ENCODE measurements at regions not wholly inside any gene's neighbourhood (a gene's known extent, or its start where the extent isn't known, plus 50 kb on each side); places are given as distances from the start of the nearest gene placed in this dataset.
"Not testable (repeated sequence)": the region's sequence is repeated elsewhere in the genome, so short reads cannot be mapped to it uniquely, and the experiment has no call there.

DNA sequence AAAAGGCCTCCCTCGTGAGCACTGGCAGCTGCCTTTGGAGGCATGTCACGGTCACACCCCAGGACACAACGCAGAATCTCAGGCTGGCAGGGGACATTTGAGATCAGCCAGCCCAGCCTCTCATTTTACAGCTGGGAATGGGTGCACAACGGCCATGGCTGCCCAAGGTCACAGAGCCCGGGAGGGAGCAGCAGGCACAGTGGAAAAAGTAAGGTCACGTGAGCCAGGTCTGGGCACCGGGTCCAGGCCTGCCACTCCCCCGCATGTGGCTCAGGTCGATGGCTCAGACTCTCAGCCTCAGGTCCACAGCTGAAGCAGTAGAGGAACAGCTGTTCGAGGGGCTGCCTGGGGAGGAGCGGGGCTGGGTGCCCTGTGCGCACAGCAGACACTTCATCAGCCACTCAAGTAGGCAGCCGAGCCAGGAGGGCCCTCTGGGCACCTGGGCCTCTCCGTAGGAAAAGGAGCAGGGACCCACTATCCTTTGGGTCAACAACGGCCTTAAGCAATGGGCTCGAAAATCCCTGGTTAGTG is 260.6 kb downstream of the GOLGA6L6 start:
- H3K9me3 Mint-ChIP-seq = no peaks in the 10 kb centered on the region
- H3K27me3 Mint-ChIP-seq = no peaks in the 10 kb centered on the region
- H3K36me3 Mint-ChIP-seq = no peaks in the 10 kb centered on the region
- no peak overlapping the region for H3K27ac Mint-ChIP-seq
- DNase-seq = no peak
- no peaks in the 10 kb centered on the region for H3K4me1 Mint-ChIP-seq
- H3K4me3 Mint-ChIP-seq = no peak overlapping the region

DNA sequence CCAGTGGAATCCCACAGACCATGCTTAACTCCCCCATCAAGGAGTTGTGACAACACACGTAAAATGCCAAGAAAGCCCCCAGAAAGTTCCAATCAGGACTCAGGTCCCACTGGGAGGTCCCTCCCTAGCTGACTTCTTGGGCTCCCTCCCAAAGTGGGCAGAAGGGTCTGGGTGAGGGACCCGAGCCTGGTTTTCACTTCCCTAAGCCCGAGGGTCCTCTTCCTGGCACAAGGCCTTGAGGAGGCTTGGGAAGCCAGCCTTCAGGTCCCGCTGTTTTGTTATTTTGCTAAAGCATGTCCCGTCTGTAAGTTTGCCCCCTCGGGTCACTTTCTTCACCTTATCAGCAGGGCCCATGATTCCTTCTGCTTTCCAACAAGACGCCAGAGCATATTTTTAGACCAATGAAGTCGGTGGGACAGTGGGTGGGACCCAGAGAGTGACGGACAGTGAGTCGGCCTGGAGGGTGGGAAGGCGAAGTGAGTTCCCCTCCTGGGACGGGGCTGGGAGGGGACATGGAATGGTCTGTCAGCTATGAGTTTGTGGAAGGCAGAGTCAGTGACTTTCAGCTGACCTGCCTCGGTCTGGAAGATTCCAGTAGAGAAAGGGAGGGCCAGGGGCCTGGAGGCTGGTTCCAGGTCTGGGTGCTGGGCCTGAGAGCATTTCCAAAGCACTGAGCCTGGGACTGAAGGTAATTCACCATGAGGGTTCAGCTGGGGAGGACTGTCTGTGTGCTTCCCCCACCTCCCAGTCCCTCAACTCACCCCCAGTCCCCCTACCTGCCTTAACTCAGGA is 261.3 kb downstream of the GOLGA6L6 start:
- H3K4me3 Mint-ChIP-seq, H3K4me1 Mint-ChIP-seq, H3K27me3 Mint-ChIP-seq, H3K9me3 Mint-ChIP-seq, DNase-seq, H3K27ac Mint-ChIP-seq, H3K36me3 Mint-ChIP-seq: not testable (repeated sequence)

DNA sequence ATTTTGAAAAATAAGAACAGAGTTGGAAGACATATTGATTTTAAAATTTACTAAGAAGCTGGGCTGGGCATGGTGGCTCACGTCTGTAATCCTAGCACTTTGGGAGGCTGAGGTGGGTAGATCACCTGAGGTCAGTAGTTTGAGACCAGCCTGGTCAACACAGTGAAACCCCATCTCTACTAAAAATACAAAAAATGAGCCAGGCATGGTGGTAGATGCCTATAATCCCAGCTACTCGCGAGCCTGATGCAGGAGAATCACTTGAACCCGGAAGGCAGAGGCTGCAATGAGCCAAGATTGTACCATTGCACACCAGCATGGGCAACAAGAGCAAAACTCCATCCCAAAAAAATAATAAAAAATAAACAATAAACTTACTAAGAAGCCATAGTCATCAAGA is 262.5 kb downstream of the GOLGA6L6 start:
- not testable (repeated sequence) for H3K9me3 Mint-ChIP-seq, H3K36me3 Mint-ChIP-seq, DNase-seq, H3K27me3 Mint-ChIP-seq, H3K4me1 Mint-ChIP-seq, H3K27ac Mint-ChIP-seq, H3K4me3 Mint-ChIP-seq

DNA sequence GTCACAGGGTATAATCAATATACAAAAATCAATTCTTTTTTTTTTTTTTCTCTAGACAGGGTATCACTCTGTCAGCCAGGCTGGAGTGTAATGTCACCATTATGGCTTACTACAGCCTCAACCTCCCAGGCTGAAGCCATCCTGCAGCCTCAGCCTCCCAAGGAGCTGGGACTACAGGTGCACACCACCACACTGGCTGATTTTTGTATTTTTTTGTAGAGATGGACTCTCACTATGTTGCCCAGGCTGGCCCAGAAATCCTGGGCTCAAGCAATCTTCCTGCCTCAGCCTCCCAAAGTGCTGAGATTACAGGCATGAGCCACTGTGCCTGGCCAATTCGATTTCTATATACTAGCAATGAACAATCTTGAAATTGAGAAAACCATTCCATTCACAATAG is 263.2 kb downstream of the GOLGA6L6 start:
- not testable (repeated sequence) for H3K27ac Mint-ChIP-seq, DNase-seq, H3K9me3 Mint-ChIP-seq, H3K36me3 Mint-ChIP-seq, H3K4me1 Mint-ChIP-seq, H3K4me3 Mint-ChIP-seq, H3K27me3 Mint-ChIP-seq

DNA sequence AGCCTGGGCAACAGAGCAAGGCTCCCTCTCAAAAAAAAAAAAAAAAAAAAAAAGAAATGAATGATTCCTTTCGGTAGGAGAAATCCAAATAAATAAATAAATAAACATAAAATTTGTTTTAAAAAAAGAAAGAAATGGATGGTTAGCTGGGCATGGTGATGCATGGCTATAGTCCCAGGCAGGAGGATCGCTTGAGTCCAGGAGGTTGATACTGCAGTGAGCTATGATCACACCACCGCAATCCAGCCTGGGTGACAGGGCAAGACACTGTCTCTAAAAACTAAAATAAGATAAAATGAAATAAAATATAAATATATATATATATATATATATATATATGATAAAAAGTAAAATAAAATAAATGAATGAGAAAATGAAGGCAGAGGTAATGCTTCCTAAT is 264.1 kb downstream of the GOLGA6L6 start:
- not testable (repeated sequence) for H3K4me3 Mint-ChIP-seq, H3K36me3 Mint-ChIP-seq, DNase-seq

DNA sequence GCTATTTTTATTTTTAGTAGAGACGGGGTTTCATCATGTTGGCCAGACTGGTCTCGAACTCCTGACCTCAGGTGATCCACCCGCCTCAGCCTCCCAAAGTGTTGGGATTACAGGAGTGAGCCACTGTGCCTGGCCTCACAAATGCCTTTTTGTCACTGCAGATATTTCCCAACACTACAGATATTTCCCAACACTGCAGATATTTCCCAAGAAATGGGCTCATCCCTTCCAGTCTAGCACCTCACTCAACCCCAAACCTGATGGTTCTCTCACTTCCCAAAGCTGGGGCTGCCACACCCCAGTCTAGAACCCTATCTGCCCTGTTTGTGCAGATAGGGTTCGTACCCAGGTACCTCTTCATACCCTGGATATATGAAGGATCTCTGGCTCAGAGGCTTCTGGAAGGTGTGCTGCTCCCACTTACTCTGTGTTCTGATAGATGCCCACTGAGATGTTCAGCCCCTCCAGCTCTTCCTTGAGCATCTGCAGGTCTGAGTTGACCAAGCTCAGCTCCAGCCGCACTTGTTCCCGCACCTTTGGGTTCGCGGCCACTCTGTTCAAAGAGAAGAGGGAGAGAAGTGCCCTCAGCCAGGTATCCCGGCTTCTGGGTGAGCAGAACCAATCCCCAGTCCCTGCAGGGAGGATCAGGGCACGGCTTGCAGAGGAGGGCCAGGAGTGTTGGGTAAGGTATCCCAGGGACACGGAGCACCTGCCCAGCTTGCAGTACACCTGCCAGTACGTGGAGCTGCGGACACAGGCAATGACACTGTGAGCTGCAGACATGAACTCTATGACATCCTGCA is 265.1 kb downstream of the GOLGA6L6 start:
- H3K27ac Mint-ChIP-seq, DNase-seq, H3K27me3 Mint-ChIP-seq, H3K9me3 Mint-ChIP-seq, H3K36me3 Mint-ChIP-seq, H3K4me3 Mint-ChIP-seq, H3K4me1 Mint-ChIP-seq: not testable (repeated sequence)

More for the DNA sequence above, 264.1 kb downstream of the GOLGA6L6 start:
- H3K9me3 Mint-ChIP-seq, H3K27ac Mint-ChIP-seq, H3K4me1 Mint-ChIP-seq, H3K27me3 Mint-ChIP-seq: not testable (repeated sequence)

DNA sequence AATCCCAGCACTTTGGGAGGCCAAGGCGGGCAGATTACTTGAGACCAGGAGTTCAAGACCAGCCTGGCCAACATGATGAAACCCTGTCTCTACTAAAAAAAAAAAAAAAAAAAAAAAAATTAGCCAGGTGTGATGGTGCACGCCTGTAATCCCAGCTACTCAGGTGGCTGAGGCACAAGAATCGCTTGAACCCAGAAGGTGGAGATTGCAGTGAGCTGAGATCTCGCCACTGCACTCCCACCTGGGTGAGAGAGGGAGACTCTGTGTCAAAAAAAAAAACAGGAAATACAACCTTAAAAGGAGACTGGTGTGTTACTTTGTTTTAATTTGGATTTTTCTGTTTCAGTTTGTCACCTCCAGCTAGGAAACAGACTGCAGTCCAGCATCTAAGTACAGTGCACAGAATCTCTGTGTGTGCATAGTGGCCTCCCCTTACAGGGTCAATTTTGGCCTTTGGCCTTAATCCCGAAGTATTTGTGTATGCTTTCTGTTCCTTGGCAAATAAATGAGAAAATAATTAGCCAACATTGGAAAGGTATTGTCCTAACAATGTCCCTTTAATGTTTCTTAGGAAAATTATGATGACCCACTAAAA is 266.1 kb downstream of the GOLGA6L6 start:
- not testable (repeated sequence) for DNase-seq, H3K27me3 Mint-ChIP-seq, H3K27ac Mint-ChIP-seq, H3K36me3 Mint-ChIP-seq, H3K4me1 Mint-ChIP-seq, H3K4me3 Mint-ChIP-seq, H3K9me3 Mint-ChIP-seq

DNA sequence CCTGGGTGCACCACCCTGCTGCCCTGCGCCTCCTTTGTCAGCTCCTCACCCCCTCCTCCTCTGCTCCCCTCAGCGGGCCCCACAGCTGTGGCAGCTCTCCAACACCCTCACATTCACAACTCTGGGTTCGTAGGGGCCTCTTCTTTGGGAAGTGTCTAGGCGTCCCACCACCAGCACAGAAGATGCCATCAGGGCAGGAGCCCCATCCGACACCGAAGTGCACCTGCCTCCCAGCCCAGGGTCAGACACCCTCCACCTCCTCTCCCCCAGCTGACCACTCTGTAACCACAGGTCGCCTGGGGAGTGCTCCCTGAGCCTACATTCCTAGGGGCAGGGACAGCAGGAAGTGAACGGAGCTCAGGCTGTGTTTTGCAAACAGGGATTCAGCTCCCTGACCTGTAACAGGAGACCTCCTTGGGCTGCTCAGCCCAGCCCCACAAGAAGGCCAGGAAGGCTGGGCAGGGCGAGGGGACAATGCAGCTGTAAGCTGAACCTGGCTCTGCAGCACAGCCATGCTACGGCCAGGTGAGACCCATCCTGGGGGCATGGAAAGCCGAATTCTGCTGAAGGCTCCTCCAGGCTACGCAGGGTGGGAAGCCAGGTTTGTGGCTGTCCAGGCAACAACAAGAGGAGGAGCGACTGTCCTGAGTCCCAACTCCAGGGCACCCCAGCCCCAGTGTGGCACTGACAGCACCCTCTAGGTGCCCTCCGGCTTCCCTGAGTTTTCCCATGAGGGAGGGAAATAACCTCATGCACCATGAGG is 269.0 kb downstream of the GOLGA6L6 start:
- H3K9me3 Mint-ChIP-seq = no peaks in the 10 kb centered on the region
- no peak overlapping the region for H3K4me3 Mint-ChIP-seq
- H3K27ac Mint-ChIP-seq = no peak overlapping the region
- no peaks in the 10 kb centered on the region for H3K4me1 Mint-ChIP-seq
- no peaks in the 10 kb centered on the region for H3K36me3 Mint-ChIP-seq
- no peaks in the 10 kb centered on the region for H3K27me3 Mint-ChIP-seq
- no peak for DNase-seq

DNA sequence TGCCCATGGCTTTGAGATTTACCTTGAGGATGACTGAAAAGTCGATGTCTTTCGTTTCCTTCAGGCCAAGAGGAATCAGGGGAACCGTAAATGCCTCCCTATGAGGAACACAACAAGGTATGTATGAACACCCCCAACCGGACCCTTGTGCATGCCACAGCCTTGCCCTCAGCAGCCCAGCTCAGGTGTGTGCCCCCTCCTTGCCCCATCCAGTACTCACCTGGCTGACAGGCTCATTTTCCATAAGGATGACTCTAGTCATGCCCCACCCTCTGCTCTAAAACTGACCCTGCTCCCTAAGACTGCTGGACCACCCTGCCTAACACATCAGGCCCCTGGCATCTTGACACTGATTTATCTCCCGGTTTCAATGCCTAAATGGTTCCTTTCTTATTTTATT is 270.0 kb downstream of the GOLGA6L6 start:
- Mint-ChIP-seq H3K4me3 (no peak overlapping the region), H3K36me3 (no peaks in the 10 kb centered on the region), H3K4me1 (no peaks in the 10 kb centered on the region), H3K27ac (no peak overlapping the region), H3K9me3 (no peaks in the 10 kb centered on the region), H3K27me3 (no peaks in the 10 kb centered on the region)
- no peak for DNase-seq

DNA sequence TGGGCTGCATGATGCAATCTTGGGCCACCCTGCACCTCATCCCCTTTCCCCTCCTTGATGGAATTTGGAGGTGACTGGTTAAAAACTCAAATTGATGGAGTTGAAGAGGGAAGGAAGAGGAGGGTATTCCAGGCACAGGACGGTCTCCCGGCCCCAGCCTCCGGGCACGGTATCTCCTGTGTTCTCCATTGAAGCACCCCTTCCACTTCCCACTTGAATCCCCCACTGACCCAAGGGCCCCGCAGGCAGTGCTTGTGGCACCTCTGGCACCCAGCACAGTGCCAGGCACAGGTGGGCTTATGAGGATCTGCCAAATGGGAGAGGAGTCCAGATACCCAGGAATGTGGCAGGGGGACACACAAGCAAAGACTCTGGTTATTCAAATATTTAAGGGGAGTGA is 271.6 kb downstream of the GOLGA6L6 start:
- not testable (repeated sequence) for H3K9me3 Mint-ChIP-seq, H3K36me3 Mint-ChIP-seq, H3K4me3 Mint-ChIP-seq, DNase-seq, H3K27me3 Mint-ChIP-seq, H3K4me1 Mint-ChIP-seq, H3K27ac Mint-ChIP-seq

DNA sequence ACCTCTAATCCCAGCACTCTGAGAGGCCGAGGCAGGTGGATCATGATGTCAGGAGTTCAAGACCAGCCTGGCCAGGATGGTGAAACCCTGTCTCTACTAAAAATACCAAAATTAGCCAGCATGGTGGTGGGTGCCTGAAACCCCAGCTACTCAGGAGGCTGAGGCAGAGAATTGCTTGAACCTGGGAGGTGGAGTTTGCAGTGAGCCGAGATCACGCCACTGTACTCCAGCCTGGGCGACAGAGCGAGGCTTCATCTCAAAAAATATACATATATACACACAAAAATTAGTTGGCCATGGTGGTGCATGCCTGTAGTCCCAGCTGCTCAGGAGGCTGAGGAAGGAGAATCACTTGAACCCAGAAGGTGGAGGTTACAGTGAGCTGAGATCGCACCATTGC is 273.6 kb downstream of the GOLGA6L6 start:
- not testable (repeated sequence) for H3K9me3 Mint-ChIP-seq, H3K36me3 Mint-ChIP-seq, H3K4me1 Mint-ChIP-seq, DNase-seq, H3K4me3 Mint-ChIP-seq, H3K27ac Mint-ChIP-seq, H3K27me3 Mint-ChIP-seq

DNA sequence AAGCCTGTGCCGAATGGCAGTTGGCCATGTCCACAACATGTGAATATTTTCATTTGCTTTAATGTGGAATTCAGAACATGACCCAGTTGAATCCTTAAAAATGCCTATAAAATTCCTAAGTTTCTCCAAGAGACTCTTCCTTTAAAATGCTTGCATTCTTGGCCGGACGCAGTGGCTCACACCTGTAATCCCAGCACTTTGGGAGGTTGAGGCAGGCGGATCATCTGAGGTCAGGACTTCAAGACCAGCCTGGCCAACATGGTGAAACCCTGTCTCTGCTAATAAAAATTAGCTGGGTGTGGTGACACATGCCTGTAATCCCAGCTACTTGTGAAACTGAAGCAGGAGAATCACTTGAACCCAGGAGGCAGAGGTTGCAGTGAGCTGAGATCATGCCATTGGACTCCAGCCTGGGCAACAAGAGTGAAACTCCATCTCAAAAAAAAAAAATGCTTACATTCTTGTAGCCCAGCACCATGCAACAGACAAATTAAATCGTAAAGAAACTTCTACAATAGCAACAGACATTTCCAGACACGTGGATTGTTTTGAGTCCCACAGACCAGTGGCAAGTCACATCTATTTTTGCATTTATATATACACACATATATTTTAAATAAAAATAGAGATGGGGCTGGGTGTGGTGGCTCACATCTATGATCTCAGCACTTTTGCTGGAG is 274.4 kb downstream of the GOLGA6L6 start:
- H3K9me3 Mint-ChIP-seq, H3K27me3 Mint-ChIP-seq, H3K4me1 Mint-ChIP-seq, H3K4me3 Mint-ChIP-seq, H3K27ac Mint-ChIP-seq, H3K36me3 Mint-ChIP-seq, DNase-seq: not testable (repeated sequence)

DNA sequence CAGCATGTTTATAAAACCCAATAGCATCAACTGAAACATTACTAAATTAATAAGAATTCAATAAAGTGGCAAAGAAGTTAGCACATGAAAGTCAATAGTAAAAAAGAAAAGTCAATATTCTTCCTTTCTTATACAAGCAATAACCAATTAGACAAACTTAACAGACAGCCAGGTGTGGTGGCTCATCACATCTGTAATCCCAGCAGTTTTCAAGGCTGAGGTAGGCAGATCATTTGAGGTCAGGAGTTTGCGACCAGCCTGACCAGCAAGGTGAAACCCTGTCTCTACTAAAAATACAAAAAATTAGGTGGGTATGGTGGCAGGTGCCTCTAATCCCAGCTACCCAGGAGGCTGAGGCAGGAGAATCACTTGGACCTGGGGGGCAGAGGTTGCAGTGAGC is 275.9 kb downstream of the GOLGA6L6 start:
- not testable (repeated sequence) for H3K27ac Mint-ChIP-seq, H3K9me3 Mint-ChIP-seq, H3K36me3 Mint-ChIP-seq, DNase-seq, H3K4me1 Mint-ChIP-seq, H3K4me3 Mint-ChIP-seq, H3K27me3 Mint-ChIP-seq

DNA sequence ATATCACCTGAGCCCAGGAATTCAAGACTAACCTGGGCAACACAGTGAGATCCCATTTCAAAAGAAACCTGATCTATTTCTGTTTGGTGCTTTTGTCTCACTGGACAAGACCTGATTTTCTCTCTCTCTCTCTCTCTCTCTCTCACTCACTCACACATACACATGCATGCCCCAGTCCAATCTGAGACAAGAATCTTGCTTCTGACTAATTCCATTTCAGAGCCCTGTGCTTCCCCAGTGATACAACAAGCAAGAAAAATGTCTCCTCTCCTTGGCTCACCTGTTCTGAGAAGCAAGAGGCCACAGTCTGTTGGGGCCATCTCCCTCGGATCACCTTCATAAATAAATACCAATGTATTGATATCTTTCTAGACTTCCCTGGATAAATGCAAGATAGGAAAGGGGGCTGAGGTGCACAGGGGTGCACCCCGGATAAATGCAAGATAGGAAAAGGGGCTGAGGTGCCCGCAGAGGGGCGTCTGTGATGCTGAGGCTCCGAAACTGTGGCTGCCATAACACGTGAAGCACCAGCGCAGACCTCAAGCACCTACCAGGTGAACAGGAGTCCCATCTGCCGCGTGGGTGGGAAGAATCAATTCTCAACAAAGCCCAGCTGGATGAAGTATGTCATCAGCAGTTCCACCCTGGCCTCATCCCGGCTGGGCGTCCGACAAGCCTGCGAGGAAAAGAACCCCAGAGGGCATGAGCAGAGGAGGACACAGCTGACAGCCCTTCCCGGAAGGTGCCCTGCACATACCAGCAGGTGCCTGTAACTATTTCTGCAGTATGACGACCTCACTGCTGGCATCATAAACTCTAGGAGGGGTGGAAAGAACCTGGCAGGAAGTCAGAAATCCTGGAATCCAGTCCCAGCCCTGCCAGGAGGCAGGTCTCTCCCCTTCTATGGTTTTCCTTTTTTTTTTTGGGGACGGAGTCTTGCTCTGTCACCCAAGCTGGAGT is 280.0 kb downstream of the GOLGA6L6 start:
- H3K4me1 Mint-ChIP-seq, H3K4me3 Mint-ChIP-seq, H3K27ac Mint-ChIP-seq, H3K27me3 Mint-ChIP-seq, DNase-seq, H3K9me3 Mint-ChIP-seq, H3K36me3 Mint-ChIP-seq: not testable (repeated sequence)

All from activated naive CD8-positive, alpha-beta T cell treated with anti-CD3 and anti-CD28 coated beads for 36 hours (primary cell).